ENCODE measurements at regions not wholly inside any gene's neighbourhood (a gene's known extent, or its start where the extent isn't known, plus 50 kb on each side); places are given as distances from the start of the nearest gene placed in this dataset.

- Mint-ChIP-seq H3K4me3 (no peak overlapping the region), H3K36me3 (ENCODE audit: low read depth) (no peaks in the 10 kb centered on the region), H3K9me3 (no peaks in the 10 kb centered on the region), H3K27ac (no peak overlapping the region), H3K4me1 (no peaks in the 10 kb centered on the region), H3K27me3 (no peaks in the 10 kb centered on the region)
- no peak for ATAC-seq
- DNase-seq = no peak
Measured at GRCh38 chr12:13769273-13769672, 212.1 kb downstream of the GRIN2B start.

GRCh38 chr12:13764748-13765147, 216.7 kb downstream of the GRIN2B start:
- ATAC-seq = no peak
- no peaks in the 10 kb centered on the region for H3K4me1 Mint-ChIP-seq

GRCh38 chr12:13749389-13749788, 232.0 kb downstream of the GRIN2B start:
- no peak overlapping the region for H3K4me3 Mint-ChIP-seq
- peaks cover 7% of the 10 kb centered on the region for H3K27me3 Mint-ChIP-seq

More at GRCh38 chr12:13764748-13765147, 216.7 kb downstream of the GRIN2B start:
- DNase-seq = no peak
- no peak overlapping the region for H3K4me3 Mint-ChIP-seq
- H3K36me3 Mint-ChIP-seq (ENCODE audit: low read depth) = no peaks in the 10 kb centered on the region
- H3K9me3 Mint-ChIP-seq = no peaks in the 10 kb centered on the region
- no peak overlapping the region for H3K27ac Mint-ChIP-seq
- no peaks in the 10 kb centered on the region for H3K27me3 Mint-ChIP-seq

GRCh38 chr12:13745111-13745860, 236.1 kb downstream of the GRIN2B start:
- Mint-ChIP-seq H3K4me1 (no peaks in the 10 kb centered on the region), H3K27me3 (peaks cover 15% of the 10 kb centered on the region), H3K9me3 (no peaks in the 10 kb centered on the region), H3K36me3 (ENCODE audit: low read depth) (no peaks in the 10 kb centered on the region), H3K4me3 (no peak overlapping the region), H3K27ac (no peak overlapping the region)
- ATAC-seq (no peak), DNase-seq (no peak)

More at GRCh38 chr12:13749389-13749788, 232.0 kb downstream of the GRIN2B start:
- Mint-ChIP-seq H3K9me3 (no peaks in the 10 kb centered on the region), H3K27ac (no peak overlapping the region), H3K36me3 (ENCODE audit: low read depth) (no peaks in the 10 kb centered on the region), H3K4me1 (no peaks in the 10 kb centered on the region)
- DNase-seq (no peak), ATAC-seq (no peak)

- no peaks in the 10 kb centered on the region for H3K9me3 Mint-ChIP-seq
- H3K27me3 Mint-ChIP-seq = peaks cover 17% of the 10 kb centered on the region
- H3K4me3 Mint-ChIP-seq = no peak overlapping the region
Measured at GRCh38 chr12:13744561-13744960, 236.8 kb downstream of the GRIN2B start.

GRCh38 chr12:13740149-13740545, 241.3 kb downstream of the GRIN2B start:
- no peak for ATAC-seq
- Mint-ChIP-seq H3K4me3 (no peak overlapping the region), H3K9me3 (no peaks in the 10 kb centered on the region), H3K27ac (no peak overlapping the region), H3K27me3 (peaks cover 13% of the 10 kb centered on the region), H3K36me3 (ENCODE audit: low read depth) (no peaks in the 10 kb centered on the region), H3K4me1 (no peaks in the 10 kb centered on the region)
- DNase-seq = no peak

More at GRCh38 chr12:13744561-13744960, 236.8 kb downstream of the GRIN2B start:
- Mint-ChIP-seq H3K36me3 (ENCODE audit: low read depth) (no peaks in the 10 kb centered on the region), H3K27ac (no peak overlapping the region), H3K4me1 (no peaks in the 10 kb centered on the region)
- ATAC-seq (no peak), DNase-seq (no peak)

- ATAC-seq = no peak
- Mint-ChIP-seq H3K4me1 (no peaks in the 10 kb centered on the region), H3K27me3 (peaks cover 7% of the 10 kb centered on the region), H3K36me3 (ENCODE audit: low read depth) (no peaks in the 10 kb centered on the region), H3K4me3 (no peak overlapping the region), H3K9me3 (no peaks in the 10 kb centered on the region), H3K27ac (no peak overlapping the region)
- DNase-seq = no peak
Measured at GRCh38 chr12:13735734-13736133, 245.7 kb downstream of the GRIN2B start.

GRCh38 chr12:13734584-13735152, 246.7 kb downstream of the GRIN2B start:
- no peak overlapping the region for H3K4me3 Mint-ChIP-seq
- no peaks in the 10 kb centered on the region for H3K4me1 Mint-ChIP-seq
- H3K36me3 Mint-ChIP-seq (ENCODE audit: low read depth) = no peaks in the 10 kb centered on the region
- H3K27ac Mint-ChIP-seq = no peak overlapping the region
- H3K27me3 Mint-ChIP-seq = peaks cover 6% of the 10 kb centered on the region
- H3K9me3 Mint-ChIP-seq = no peaks in the 10 kb centered on the region
- ATAC-seq = no peak
- no peak for DNase-seq

- no peak overlapping the region for H3K4me3 Mint-ChIP-seq
- no peak overlapping the region for H3K27ac Mint-ChIP-seq
- ATAC-seq (no peak), DNase-seq (no peak)
- H3K36me3 Mint-ChIP-seq (ENCODE audit: low read depth) = no peaks in the 10 kb centered on the region
- H3K9me3 Mint-ChIP-seq = no peaks in the 10 kb centered on the region
- no peaks in the 10 kb centered on the region for H3K4me1 Mint-ChIP-seq
- H3K27me3 Mint-ChIP-seq = peaks cover 6% of the 10 kb centered on the region
Measured at GRCh38 chr12:13727707-13728195, 253.7 kb downstream of the GRIN2B start.

GRCh38 chr12:13725049-13725448, 256.4 kb downstream of the GRIN2B start:
- ATAC-seq = no peak
- H3K4me3 Mint-ChIP-seq = no peak overlapping the region
- H3K27me3 Mint-ChIP-seq = peaks cover 8% of the 10 kb centered on the region
- H3K36me3 Mint-ChIP-seq (ENCODE audit: low read depth) = no peaks in the 10 kb centered on the region
- H3K27ac Mint-ChIP-seq = no peak overlapping the region
- no peak for DNase-seq
- no peaks in the 10 kb centered on the region for H3K9me3 Mint-ChIP-seq
- no peaks in the 10 kb centered on the region for H3K4me1 Mint-ChIP-seq

- no peak for DNase-seq
- Mint-ChIP-seq H3K4me3 (no peak overlapping the region), H3K36me3 (ENCODE audit: low read depth) (no peaks in the 10 kb centered on the region), H3K27ac (no peak overlapping the region), H3K4me1 (no peaks in the 10 kb centered on the region), H3K9me3 (no peaks in the 10 kb centered on the region), H3K27me3 (peaks cover 8% of the 10 kb centered on the region)
- ATAC-seq = no peak
Measured at GRCh38 chr12:13724136-13724535, 257.3 kb downstream of the GRIN2B start.

GRCh38 chr12:13719986-13720385, 261.4 kb downstream of the GRIN2B start:
- H3K27ac Mint-ChIP-seq = no peak overlapping the region
- no peaks in the 10 kb centered on the region for H3K4me1 Mint-ChIP-seq
- ATAC-seq (no peak), DNase-seq (no peak)
- no peak overlapping the region for H3K4me3 Mint-ChIP-seq
- H3K27me3 Mint-ChIP-seq = peaks cover 7% of the 10 kb centered on the region
- H3K9me3 Mint-ChIP-seq = no peaks in the 10 kb centered on the region
- H3K36me3 Mint-ChIP-seq (ENCODE audit: low read depth) = no peaks in the 10 kb centered on the region

- DNase-seq (no peak), ATAC-seq (no peak)
- Mint-ChIP-seq H3K4me1 (no peaks in the 10 kb centered on the region), H3K27ac (no peak overlapping the region), H3K9me3 (no peaks in the 10 kb centered on the region), H3K27me3 (peaks cover 6% of the 10 kb centered on the region), H3K36me3 (ENCODE audit: low read depth) (no peaks in the 10 kb centered on the region), H3K4me3 (no peak overlapping the region)
Measured at GRCh38 chr12:13718271-13718670, 263.1 kb downstream of the GRIN2B start.

- Mint-ChIP-seq H3K27ac (no peak overlapping the region), H3K9me3 (no peaks in the 10 kb centered on the region), H3K27me3 (peaks cover 4% of the 10 kb centered on the region), H3K4me1 (no peaks in the 10 kb centered on the region), H3K4me3 (no peak overlapping the region), H3K36me3 (ENCODE audit: low read depth) (no peaks in the 10 kb centered on the region)
- no peak for ATAC-seq
- no peak for DNase-seq
Measured at GRCh38 chr12:13716119-13716518, 265.3 kb downstream of the GRIN2B start.

Measured in activated naive CD8-positive, alpha-beta T cell treated with anti-CD3 and anti-CD28 coated beads, Interleukin-2, amount 50 U/mL, for 24 hours (primary cell).